Middle frontal gyrus (tissue), 1 donor: ENCODE measurements at regions not wholly inside any gene's neighbourhood (a gene's known extent, or its start where the extent isn't known, plus 50 kb on each side); places are given as distances from the start of the nearest gene placed in this dataset.

Experiments
- DNase-seq: peaks from one replicate; pipeline ENCODE4 v3.0.0-alpha.2; 2015; ENCODE audit warnings: low spot score; ENCODE audit errors: extremely low spot score

DNA sequence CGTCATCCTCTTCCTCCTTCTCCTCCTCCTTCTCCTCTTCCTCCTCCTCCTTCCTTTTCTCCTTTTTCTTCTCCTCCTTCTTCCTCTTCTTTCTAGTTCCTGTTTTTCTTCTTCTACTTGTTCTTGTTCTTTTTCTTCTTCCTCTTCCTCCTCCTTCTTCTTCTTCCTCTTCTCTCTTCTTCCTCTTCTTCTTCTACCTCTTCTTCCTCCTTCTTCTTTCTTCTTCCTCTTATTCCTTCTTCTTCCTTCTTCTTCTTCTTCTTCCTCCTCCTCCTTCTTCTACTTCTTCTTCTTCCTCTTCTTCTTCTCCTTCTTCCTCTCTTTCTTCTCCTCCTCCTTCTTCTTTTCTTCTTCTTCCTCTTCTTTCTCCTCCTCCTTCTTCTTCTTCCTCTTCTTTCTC lies 310.2 kb upstream of the LMCD1 start:
- no peak for DNase-seq

DNA sequence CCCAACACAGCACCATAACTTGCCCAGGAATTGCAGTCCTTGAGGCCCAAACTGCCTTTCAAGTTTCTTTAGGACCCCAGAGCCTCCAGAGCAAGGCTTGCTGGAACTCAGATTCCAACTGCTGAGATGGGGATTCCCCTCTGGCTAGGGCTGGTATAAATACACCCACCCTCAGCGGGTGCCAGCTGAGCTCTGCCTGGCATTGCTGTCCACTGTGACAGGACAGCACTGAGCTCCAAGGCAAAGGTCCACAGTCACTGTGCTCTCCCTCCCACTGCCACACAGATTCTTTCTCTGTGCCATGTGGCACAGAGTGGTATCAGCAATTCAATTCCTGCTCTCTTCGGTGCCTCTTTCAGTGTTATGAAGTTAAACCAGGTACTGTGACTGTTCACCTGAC lies 304.2 kb upstream of the LMCD1 start:
- no peak for DNase-seq

DNA sequence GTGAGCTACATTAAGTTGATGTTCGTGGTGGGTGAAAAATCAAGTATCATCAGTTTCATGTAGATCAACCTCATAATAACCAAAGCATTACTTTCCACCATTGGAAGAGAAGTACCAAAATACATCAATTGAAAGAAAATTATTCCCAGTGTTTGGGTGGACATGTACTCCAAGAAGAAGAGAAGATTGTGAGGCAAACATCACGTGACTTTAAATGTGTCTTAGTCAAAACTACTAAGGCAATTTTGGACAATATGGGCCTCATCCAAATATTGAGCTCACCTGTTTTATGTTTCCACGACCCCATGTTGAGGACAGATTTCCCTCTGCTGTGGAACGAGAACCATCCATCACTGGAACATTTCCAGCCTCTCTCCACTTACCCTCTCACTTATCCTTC lies 303.0 kb upstream of the LMCD1 start:
- no peak for DNase-seq

DNA sequence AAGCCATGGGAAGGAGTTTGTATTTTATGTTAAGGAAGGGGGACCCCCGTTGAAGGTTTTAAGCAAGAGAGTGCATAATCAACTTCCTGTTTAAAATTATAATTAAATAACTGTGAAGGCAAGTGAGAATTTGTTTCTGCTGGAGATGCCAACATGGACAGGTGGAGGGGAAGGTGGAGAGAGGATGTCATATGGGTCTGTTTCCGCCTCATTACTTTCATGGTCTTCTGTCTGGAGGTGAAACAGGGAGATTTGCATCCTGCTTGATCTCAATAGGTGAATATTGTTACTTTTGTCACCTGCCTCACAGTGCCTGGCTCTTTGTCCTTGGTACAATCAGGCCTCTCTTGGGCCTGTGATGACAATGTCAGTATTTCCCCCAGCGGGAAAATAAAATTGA lies 300.6 kb upstream of the LMCD1 start:
- DNase-seq = no peak

DNA sequence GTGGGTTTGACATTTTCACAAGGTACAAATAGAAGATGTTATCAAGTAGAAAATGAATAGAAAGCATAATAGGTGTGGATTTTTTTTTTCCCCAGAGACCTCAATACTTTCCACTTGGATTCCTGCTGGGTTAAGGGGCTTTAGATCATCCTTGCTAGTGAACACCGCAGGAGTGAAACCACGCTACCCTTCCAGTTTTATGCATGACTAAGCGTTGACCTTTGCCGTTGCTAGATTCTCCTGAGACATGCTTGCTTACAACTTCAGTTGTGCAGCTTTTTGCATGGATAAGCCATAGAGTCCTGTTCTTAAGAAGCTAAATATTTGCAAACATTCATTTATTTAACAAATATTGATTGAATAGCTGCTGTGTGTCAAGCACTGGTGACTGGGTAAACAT lies 299.7 kb upstream of the LMCD1 start:
- no peak for DNase-seq

DNA sequence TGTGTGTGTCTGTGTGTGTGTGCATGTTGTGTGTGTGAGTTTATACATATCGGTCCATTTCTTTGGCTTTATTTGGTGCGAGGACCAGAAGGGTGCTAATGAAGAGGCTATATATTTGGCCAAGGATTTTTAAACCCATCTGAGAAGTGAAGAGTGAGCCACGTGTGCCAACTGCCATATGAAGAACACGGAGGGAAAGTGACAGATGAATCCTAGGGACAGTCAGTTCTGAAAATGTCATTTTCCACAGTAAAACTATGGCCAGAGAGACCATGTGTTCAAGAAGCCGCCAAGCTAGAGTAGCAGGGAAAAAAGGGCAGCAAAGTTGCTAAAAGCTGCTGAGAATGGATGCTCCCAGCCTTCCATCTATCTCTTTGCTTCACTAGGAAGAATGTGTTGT lies 297.3 kb upstream of the LMCD1 start:
- no peak for DNase-seq

DNA sequence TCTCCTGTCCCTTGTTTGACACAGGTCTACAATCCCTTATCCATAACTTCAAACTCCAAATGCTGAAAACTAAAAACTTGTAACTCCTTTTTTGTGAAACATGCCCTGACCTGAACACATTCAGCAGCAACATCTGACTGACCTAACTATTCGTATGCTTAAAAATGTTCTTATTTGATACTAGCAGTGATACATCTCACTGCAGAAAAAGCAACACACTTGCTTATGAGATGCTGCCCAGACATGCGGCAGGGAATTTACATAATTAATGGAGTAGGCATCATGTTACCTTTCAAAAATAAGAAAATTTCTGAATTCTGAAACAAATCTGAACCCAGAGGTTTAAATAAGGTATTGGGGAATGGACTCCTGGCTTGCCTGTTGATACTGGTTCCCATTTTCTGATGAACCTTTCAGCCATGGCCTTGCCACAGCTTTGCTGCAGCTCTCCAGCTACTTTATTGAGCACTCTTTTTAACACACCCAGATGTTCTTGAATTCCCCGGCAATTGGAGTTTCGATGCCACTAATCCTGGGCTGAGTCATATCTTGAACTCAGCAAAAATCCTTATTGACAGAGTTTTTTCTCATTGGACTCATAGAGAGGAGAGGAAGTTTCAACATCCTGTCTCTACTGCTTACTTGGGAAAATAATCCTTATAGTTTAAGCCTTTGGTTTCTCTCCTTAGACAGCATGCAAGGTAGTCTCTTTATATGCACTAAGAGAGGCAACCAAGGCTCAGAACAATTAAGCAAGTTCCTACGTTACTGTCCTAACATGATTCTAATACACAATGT lies 296.6 kb upstream of the LMCD1 start:
- no peak for DNase-seq

DNA sequence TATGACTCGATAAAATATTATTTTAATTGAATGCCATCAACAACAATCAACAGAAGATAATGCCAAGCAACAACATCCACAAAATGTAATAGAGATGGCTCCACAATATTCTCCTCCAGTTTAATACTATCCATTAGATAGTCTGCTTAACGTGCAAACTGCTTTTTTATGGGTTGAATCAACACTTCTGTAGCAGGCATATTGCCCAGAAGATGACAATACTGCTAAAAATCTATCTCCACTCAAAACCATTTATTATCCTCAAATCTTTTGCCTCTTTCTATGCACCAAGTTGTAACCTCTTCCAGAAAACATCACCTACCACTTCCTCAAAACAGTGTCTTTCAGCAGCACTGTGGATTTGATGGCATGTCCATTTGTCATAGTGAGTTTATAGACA lies 295.7 kb upstream of the LMCD1 start:
- no peak for DNase-seq

DNA sequence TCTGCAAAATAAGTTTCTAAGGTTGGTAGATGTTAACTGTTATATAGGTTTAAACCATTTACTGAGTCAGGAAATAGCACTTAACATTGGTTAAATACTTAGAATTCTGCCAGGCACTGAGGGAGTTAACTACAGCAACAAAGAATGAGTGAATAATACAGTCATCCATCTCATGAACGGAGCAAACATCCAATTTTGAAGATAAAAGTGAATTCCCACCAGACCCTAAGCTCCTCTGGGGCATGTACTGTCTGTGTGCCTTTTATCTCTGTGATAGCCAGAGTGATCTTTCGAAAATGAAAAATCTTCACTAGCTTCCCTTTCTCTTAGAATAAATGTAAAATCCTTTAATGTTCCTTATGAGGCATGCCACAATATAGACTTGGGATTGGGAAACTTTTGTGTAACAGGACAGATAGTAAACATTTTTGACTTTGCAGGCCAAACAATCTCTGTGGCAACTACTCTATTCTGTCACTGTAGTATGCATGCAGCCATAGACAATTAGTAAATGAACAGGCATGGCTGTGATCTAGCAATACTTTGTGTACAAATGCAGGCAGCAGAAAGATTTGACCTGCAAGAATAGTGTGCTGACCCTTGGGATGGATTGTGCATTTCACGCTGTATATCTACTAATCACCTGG lies 294.5 kb upstream of the LMCD1 start:
- no peak for DNase-seq

DNA sequence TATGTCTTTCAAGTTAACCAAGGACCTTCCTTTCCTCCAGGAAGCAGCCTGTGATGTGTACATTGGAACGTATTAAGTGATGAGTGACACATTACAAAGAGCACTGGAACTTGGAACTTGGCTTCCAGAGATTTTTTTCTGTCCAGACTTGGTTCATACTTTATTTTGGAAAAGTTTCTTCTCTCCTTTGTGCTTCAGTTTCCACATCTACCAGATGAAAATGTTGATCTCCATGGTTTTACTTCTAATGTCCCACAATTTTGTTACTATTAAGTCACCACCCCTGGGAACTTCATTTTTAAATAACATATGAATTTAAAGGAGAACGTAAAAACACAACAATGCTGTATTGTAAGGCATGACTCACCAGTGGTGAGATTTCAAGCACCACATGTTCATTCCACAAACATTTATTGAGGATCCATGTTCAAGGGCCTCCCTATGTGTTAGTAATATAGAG lies 290.7 kb upstream of the LMCD1 start:
- DNase-seq = no peak

DNA sequence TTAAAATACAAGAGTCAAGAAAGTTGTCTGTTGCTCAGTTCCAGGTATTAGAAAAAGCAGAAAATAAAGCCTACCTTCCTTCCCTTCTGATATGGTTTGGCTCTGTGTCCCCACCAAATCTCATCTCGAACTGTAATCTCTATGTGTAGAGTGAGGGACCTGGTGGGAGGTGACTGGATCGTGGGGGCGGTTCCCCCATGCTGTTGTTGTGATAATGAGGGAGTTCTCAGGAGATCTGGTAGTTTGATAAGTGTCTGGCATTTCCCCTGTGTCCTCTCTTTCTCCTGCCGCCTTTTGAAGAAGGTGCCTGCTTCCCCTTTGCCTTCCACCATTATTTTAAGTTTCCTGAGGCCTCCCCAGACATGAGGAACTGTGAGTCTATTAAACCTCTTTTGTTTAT lies 288.8 kb upstream of the LMCD1 start:
- DNase-seq = no peak

DNA sequence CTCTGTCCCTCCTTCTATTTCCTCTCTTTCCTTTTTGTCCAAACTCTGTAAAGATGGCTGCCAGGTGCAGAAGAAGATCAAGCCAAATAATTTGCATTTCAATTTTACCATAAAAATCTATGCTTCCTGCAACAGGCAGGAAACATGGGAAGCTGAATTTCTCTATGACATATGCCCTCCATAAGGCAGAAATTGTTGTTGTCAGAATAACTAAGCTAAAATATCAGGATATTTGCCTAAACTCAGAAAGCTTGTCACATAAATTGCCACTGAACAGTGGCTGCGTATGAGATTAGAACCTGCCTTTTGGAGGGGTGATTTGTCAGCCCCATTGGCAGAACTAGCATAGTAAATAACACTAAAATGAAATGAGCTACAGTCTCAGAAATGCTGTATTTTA lies 288.3 kb upstream of the LMCD1 start:
- no peak for DNase-seq

DNA sequence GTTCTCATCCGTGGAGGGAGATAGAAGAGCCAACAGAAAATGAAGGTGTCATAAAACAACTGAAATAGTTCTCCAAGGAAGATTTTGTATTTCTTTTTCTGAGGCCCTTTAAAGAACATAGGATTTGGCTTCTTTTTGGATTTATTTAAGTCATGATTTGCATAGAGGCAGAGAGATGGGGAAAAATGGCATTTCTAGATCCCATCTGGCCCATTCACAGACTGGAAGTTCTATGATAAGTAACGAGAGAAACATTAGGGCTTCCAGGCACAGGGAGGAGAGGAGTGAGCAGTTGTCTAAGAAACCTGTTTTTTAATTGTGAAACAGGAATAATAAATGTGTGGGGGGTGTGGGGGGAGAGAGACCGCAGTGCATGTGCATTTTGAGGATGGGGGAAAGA lies 285.8 kb upstream of the LMCD1 start:
- no peak for DNase-seq

DNA sequence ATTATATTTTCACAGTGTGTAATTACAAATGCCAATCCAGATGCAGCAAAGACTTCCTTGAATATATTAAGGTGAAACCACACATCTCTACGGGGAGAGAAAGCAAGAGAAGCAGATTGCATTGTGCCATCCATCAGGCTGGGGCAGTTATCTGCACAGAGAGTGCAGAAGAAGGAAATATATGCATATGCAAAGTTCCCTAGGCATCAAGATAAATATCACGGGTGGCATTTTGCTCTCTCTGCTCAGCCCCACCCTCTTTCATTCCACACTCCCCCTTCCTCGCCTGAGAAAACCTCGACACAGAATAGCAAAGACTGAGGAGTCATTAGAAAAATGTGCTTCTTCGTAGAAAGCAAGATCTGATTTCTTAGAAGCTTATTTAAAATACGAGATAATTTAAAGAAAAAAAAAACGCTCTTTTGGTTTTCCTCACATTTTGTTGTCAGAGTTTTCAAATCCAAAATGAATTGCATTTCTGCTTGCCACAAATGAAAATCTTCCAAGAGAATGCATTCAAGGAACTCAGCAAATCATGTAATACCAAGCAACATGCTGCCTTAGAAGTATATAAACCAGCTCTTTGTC lies 283.2 kb upstream of the LMCD1 start:
- DNase-seq = no peak

DNA sequence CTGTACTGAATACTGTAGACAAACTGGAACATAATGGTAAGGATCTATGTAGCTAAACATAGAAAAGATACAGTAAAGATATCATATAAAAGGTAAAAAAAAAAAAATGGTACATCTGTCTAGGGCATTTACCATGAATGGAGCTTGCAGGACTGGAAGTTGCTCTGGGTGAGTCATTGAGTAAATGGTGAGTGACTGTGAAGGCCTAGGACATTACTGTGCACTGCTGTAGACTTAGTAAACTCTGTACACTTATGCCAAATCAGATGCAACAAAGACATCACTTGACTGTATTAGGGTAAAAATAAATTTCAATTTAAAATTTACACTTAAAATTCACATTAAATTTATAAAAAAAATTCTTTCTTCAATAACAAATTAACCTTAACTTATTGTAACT lies 281.3 kb upstream of the LMCD1 start:
- no peak for DNase-seq

DNA sequence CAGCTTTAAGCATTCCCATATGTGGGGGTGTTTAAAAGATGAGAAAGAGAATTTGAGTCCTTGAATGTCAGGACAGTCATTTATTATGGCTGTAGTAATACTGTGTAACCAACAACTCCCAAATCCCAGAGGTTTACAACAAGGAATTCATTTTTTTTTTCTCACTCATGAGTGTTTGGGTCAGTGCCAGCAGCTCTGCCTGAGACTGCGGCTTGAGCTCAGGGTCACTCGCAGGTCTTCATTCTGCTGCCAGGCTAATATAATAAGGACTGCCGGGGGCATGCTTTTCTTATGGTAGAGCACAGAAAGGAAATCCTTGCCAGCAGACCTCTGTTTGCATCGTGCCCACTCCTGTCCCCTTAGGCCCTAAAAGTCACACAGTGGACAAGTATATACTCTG lies 277.9 kb upstream of the LMCD1 start:
- no peak for DNase-seq

DNA sequence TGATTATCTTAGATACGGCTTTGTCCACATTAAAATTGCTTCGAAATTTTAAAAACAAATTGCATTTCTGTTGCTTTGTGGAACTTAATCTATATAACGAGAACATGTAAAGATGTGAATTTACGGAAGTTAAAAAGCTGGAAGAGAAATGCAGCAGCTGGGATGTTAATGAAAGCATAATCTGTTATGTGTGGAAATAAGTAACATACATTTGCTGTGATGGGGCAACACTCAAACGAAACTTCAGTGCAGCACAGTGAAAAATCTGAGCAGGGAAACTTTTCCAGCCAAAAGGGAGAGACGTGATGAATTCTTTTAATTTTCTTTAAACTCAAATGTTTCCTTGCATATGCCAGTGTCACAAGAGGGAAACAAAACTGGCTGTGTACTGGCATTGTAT lies 276.7 kb upstream of the LMCD1 start:
- DNase-seq = no peak

DNA sequence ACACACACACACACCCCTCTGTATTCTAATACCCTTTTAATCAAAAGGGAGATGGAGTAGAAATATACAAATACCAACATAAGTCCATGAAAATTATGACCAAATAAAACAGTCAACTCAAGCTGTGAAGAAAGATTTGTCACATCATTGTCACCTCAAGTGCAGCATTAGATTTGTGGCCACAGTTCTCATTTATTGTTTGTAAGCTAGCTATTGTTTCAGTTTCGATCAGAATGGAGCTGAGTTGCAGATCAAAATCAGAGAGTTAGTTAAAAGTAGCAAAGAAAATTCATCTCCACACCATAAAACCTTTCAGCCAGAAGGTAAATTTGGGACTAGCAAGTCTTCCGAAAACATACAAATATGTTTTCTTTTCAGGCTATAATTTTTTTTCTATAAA lies 267.7 kb upstream of the LMCD1 start:
- no peak for DNase-seq

DNA sequence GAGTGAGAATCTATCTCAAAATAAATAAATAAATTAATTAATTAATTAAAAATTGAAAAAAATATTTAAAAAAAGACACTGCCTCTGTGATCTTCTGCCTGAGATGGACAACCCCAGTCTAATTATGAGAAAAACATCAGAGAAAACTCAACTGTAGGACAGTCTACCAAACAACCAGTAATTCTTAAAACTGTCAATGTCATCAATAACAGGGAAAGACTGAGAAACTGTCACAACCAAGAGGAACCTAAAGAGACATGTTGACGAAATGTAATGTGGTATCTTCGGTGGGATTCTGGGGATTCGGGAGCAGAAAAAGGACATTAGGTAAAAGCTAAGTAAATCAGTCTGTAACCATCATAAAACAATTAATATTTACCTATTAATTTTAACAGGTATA lies 265.4 kb upstream of the LMCD1 start:
- DNase-seq = no peak

DNA sequence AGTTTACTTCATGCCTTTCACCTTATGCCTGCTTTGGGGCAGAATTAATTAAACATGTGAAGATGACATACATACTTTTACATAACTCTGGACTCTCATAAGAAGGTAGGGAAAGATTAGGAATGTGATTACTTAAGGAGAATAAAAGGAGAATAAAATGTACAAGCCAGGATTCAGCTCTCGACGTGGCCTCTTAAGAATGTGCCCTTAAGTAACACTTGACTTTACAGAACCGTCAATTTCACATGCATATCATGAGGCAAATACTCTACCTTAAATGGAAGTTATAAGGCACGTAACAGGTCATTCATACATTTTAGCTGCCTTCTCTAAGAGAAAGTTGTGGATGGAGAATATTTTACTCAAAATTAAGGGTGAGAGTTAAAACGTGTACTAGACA lies 263.7 kb upstream of the LMCD1 start:
- DNase-seq = no peak

DNA sequence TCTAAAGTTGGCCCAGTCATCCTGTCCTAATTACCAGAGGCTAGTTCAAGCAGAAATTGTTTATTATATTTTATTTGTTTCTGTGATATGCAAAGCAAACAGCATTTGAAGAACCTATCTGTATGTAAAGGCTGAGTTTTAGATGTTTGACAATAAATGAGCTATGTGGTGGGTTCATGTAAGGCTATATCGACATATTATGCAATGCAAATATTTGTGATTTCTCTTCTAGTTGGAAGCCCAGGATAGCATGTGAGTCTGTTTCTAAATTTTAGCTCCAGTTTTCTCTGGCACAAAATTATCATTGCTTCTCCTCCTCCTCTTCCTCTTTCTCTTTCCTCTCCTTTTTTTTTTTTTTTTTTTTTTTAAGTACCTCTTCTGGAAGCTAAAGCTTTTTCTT lies 263.2 kb upstream of the LMCD1 start:
- no peak for DNase-seq

DNA sequence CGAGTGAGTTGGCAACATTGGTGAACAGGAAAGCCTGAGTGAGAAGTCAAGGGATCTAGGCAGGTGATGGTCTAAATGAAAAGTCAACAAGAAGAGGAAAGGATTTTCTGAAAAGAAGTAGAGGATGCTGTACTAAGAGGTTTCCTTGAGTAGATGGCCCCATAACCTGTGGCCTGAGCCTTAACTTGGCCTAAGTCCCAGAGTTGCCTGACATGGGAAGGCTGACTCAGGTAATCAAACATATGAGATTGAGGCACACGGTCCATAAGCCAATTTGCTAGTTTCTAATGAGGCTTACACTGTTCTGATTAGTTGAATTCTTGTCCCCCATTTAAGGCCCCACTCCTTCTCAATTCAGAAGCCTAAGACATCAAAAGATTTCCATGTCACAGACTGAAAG lies 262.5 kb upstream of the LMCD1 start:
- DNase-seq = no peak
